ENCODE measurements at regions not wholly inside any gene's neighbourhood (a gene's known extent, or its start where the extent isn't known, plus 50 kb on each side); places are given as distances from the start of the nearest gene placed in this dataset.
"Not testable (repeated sequence)": the region's sequence is repeated elsewhere in the genome, so short reads cannot be mapped to it uniquely, and the experiment has no call there.

- CTCF ChIA-PET: no interaction called here
- Histone ChIP-seq H3K27ac (ENCODE audit: low read depth, low read length, poor library complexity, severe bottlenecking) (no peak overlapping the region), H3K9me3 (ENCODE audit: low read depth, low read length, poor library complexity, severe bottlenecking) (no peaks in the 10 kb centered on the region), H3K4me3 (ENCODE audit: low read depth, low read length, poor library complexity, severe bottlenecking) (no peak overlapping the region), H3K36me3 (ENCODE audit: insufficient read depth, low read length, poor library complexity, severe bottlenecking) (no peaks in the 10 kb centered on the region), H3K4me1 (ENCODE audit: insufficient read depth, low read length, poor library complexity, severe bottlenecking) (peaks cover 8% of the 10 kb centered on the region), H3K27me3 (replicated peaks; ENCODE audit: insufficient read depth, low read depth, low read length, poor library complexity) (no peaks in the 10 kb centered on the region)
- TF ChIP-seq CTCF (conservative IDR thresholded peaks at IDR 0.05; ENCODE audit: low read depth, low read length) (no peak), EZH2 (IDR thresholded peaks at IDR 0.05; ENCODE audit: borderline replicate concordance, low read depth, low read length, poor library complexity, severe bottlenecking) (no peak)
- BruUV-seq (replicated peaks): no TSS peak
- DNase-seq (ENCODE audit: low spot score): peak; percentile 29
- POLR2A ChIA-PET (ENCODE audit: low non-redundant PET): no interaction called here
- intact Hi-C loops (cut with micrococcal nuclease; ENCODE audit: unreplicated experiment): no loop called here
These were observed 107.9 kb upstream of the ZNF469 start for GRCh38 chr16:88274847-88275246.

GRCh38 chr16:88275336-88276122 is 107.2 kb upstream of the ZNF469 start:
- H3K9me3 ChIP-seq (ENCODE audit: low read depth, low read length, poor library complexity, severe bottlenecking); H3K4me1 ChIP-seq (ENCODE audit: insufficient read depth, low read length, poor library complexity, severe bottlenecking); H3K4me3 ChIP-seq (ENCODE audit: low read depth, low read length, poor library complexity, severe bottlenecking); H3K27me3 ChIP-seq (replicated peaks; ENCODE audit: insufficient read depth, low read depth, low read length, poor library complexity); H3K36me3 ChIP-seq (ENCODE audit: insufficient read depth, low read length, poor library complexity, severe bottlenecking); POLR2A ChIA-PET (ENCODE audit: low non-redundant PET); BruUV-seq (replicated peaks); CTCF ChIA-PET; intact Hi-C loops (cut with micrococcal nuclease; ENCODE audit: unreplicated experiment); H3K27ac ChIP-seq (ENCODE audit: low read depth, low read length, poor library complexity, severe bottlenecking); DNase-seq (ENCODE audit: low spot score): not testable (repeated sequence)

GRCh38 chr16:88276123-88276588 is 106.6 kb upstream of the ZNF469 start:
- H3K4me3 ChIP-seq (ENCODE audit: low read depth, low read length, poor library complexity, severe bottlenecking); CTCF ChIA-PET; POLR2A ChIA-PET (ENCODE audit: low non-redundant PET); H3K27me3 ChIP-seq (replicated peaks; ENCODE audit: insufficient read depth, low read depth, low read length, poor library complexity); H3K27ac ChIP-seq (ENCODE audit: low read depth, low read length, poor library complexity, severe bottlenecking); H3K9me3 ChIP-seq (ENCODE audit: low read depth, low read length, poor library complexity, severe bottlenecking); H3K4me1 ChIP-seq (ENCODE audit: insufficient read depth, low read length, poor library complexity, severe bottlenecking); intact Hi-C loops (cut with micrococcal nuclease; ENCODE audit: unreplicated experiment); BruUV-seq (replicated peaks); DNase-seq (ENCODE audit: low spot score); H3K36me3 ChIP-seq (ENCODE audit: insufficient read depth, low read length, poor library complexity, severe bottlenecking): not testable (repeated sequence)

GRCh38 chr16:88276591-88276990 is 106.2 kb upstream of the ZNF469 start:
- ChIA-PET POLR2A (ENCODE audit: low non-redundant PET) (no interaction called here), CTCF (no interaction called here)
- no peak for DNase-seq (ENCODE audit: low spot score)
- no peak overlapping the region for H3K4me3 ChIP-seq (ENCODE audit: low read depth, low read length, poor library complexity, severe bottlenecking)
- no peaks in the 10 kb centered on the region for H3K27me3 ChIP-seq (replicated peaks; ENCODE audit: insufficient read depth, low read depth, low read length, poor library complexity)
- H3K36me3 ChIP-seq (ENCODE audit: insufficient read depth, low read length, poor library complexity, severe bottlenecking): no peaks in the 10 kb centered on the region
- no peaks in the 10 kb centered on the region for H3K9me3 ChIP-seq (ENCODE audit: low read depth, low read length, poor library complexity, severe bottlenecking)
- TF ChIP-seq CTCF (conservative IDR thresholded peaks at IDR 0.05; ENCODE audit: low read depth, low read length) (no peak), EZH2 (IDR thresholded peaks at IDR 0.05; ENCODE audit: borderline replicate concordance, low read depth, low read length, poor library complexity, severe bottlenecking) (no peak)
- no peak overlapping the region for H3K27ac ChIP-seq (ENCODE audit: low read depth, low read length, poor library complexity, severe bottlenecking)
- no TSS peak for BruUV-seq (replicated peaks)
- H3K4me1 ChIP-seq (ENCODE audit: insufficient read depth, low read length, poor library complexity, severe bottlenecking): peaks cover 8% of the 10 kb centered on the region
- intact Hi-C loops (cut with micrococcal nuclease; ENCODE audit: unreplicated experiment): no loop called here

All from A673 (cell line).